HepG2 (cell line): ENCODE measurements at regions not wholly inside any gene's neighbourhood (a gene's known extent, or its start where the extent isn't known, plus 50 kb on each side); places are given as distances from the start of the nearest gene placed in this dataset.

Experiments
- BHLHE40 ChIP-seq: IDR thresholded peaks from 2 replicates; pipeline ENCODE4 v1.6.1; 2011; ENCODE audit warnings: low read length, improper control_type of control experiment
- HNF1A ChIP-seq, 2 experiments: sonication (generic) in 1 of 2; formaldehyde crosslinking in 1 of 2; IDR thresholded peaks; 2 replicates each; pipeline versions ENCODE4 v1.4.0 to v1.6.1; 2016 to 2020; ENCODE audit warnings: borderline replicate concordance in 1 of 2, low read depth in 1 of 2, mild to moderate bottlenecking in 1 of 2, missing genetic modification reagents in 1 of 2
- KLF9 ChIP-seq: IDR thresholded peaks from 2 replicates; pipeline ENCODE4 v1.6.1; 2016; ENCODE audit warnings: low read depth
- NFAT5 ChIP-seq: sonication (generic); formaldehyde crosslinking; IDR thresholded peaks from 2 replicates; pipeline ENCODE4 v1.4.0; 2020; ENCODE audit warnings: missing genetic modification reagents
- PHF8 ChIP-seq: sonication (generic); formaldehyde crosslinking; IDR thresholded peaks from 2 replicates; pipeline ENCODE4 v1.5.0; 2020; ENCODE audit warnings: missing genetic modification reagents
- RARA ChIP-seq: IDR thresholded peaks from 2 replicates; pipeline ENCODE4 v1.6.1; 2016; ENCODE audit warnings: missing genetic modification reagents, missing compliant biosample characterization
- ZNF263 ChIP-seq: sonication (generic); formaldehyde crosslinking; IDR thresholded peaks from 2 replicates; pipeline ENCODE4 v1.4.0; 2020; ENCODE audit warnings: missing genetic modification reagents
- ZNF546 ChIP-seq: sonication (generic); formaldehyde crosslinking; conservative IDR thresholded peaks from 2 replicates; pipeline ENCODE4 v1.8.1; 2023; ENCODE audit warnings: mild to moderate bottlenecking, missing genetic modification reagents
- ZNF549 ChIP-seq: sonication (generic); formaldehyde crosslinking; IDR thresholded peaks from 2 replicates; pipeline ENCODE4 v1.5.0; 2020; ENCODE audit warnings: missing genetic modification reagents
- ZNF691 ChIP-seq: sonication (generic); formaldehyde crosslinking; IDR thresholded peaks from 2 replicates; pipeline ENCODE4 v1.4.0; 2020; ENCODE audit warnings: missing genetic modification reagents, low read depth, mild to moderate bottlenecking, borderline replicate concordance
- ZNF720 ChIP-seq: sonication (generic); formaldehyde crosslinking; IDR thresholded peaks from 2 replicates; pipeline ENCODE4 v1.4.0; 2020; ENCODE audit warnings: missing genetic modification reagents
- ZNF792 ChIP-seq: IDR thresholded peaks from 2 replicates; pipeline ENCODE4 v1.6.1; 2016
- ZSCAN21 ChIP-seq: sonication (generic); formaldehyde crosslinking; IDR thresholded peaks from 2 replicates; pipeline ENCODE4 v1.8.0; 2022; ENCODE audit warnings: mild to moderate bottlenecking, missing genetic modification reagents, moderate library complexity, borderline replicate concordance
- TF ChIP-seq, protein P1 (sequence below): sonication (generic); formaldehyde crosslinking; conservative IDR thresholded peaks from 2 replicates; pipeline ENCODE4 v1.8.1; 2023; ENCODE audit warnings: missing genetic modification reagents
- TF ChIP-seq, protein P2 (sequence below): sonication (generic); formaldehyde crosslinking; IDR thresholded peaks from 2 replicates; pipeline ENCODE4 v1.4.0; 2020; ENCODE audit warnings: missing genetic modification reagents, borderline replicate concordance

GRCh38 chr12:92070864-92071445 lies 74.7 kb downstream of the BTG1 start (continued):
- TF ChIP-seq NFAT5 (CRISPR knock-in tag) (no peak), ZNF691 (CRISPR knock-in tag) (no peak; the same call in 1 of the 2 replicates), ZNF792 (peak; percentile 91), RARA (CRISPR knock-in tag) (peak; percentile 85), ZNF546 (CRISPR knock-in tag) (no peak), ZNF263 (CRISPR knock-in tag) (no peak), ZSCAN21 (CRISPR knock-in tag) (no peak), HNF1A (IDR thresholded peaks at IDR 0.05; ENCODE audit: low read depth) (peak; percentile 87), HNF1A (CRISPR knock-in tag; IDR thresholded peaks at IDR 0.05; ENCODE audit: borderline replicate concordance) (peak; percentile 86), BHLHE40 (no peak), PHF8 (no peak), KLF9 (CRISPR knock-in tag) (peak; percentile 43; the same call in 1 of the 2 replicates), ZNF720 (CRISPR knock-in tag) (no peak), ZNF549 (CRISPR knock-in tag) (no peak)
- TF ChIP-seq, protein P1, sequence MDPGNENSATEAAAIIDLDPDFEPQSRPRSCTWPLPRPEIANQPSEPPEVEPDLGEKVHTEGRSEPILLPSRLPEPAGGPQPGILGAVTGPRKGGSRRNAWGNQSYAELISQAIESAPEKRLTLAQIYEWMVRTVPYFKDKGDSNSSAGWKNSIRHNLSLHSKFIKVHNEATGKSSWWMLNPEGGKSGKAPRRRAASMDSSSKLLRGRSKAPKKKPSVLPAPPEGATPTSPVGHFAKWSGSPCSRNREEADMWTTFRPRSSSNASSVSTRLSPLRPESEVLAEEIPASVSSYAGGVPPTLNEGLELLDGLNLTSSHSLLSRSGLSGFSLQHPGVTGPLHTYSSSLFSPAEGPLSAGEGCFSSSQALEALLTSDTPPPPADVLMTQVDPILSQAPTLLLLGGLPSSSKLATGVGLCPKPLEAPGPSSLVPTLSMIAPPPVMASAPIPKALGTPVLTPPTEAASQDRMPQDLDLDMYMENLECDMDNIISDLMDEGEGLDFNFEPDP (CRISPR knock-in tag), result 0 out of 2 replicates have a peak, but pooled peaks have one; percentile 42
- TF ChIP-seq, protein P2, sequence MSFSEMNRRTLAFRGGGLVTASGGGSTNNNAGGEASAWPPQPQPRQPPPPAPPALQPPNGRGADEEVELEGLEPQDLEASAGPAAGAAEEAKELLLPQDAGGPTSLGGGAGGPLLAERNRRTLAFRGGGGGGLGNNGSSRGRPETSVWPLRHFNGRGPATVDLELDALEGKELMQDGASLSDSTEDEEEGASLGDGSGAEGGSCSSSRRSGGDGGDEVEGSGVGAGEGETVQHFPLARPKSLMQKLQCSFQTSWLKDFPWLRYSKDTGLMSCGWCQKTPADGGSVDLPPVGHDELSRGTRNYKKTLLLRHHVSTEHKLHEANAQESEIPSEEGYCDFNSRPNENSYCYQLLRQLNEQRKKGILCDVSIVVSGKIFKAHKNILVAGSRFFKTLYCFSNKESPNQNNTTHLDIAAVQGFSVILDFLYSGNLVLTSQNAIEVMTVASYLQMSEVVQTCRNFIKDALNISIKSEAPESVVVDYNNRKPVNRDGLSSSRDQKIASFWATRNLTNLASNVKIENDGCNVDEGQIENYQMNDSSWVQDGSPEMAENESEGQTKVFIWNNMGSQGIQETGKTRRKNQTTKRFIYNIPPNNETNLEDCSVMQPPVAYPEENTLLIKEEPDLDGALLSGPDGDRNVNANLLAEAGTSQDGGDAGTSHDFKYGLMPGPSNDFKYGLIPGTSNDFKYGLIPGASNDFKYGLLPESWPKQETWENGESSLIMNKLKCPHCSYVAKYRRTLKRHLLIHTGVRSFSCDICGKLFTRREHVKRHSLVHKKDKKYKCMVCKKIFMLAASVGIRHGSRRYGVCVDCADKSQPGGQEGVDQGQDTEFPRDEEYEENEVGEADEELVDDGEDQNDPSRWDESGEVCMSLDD (CRISPR knock-in tag), result no peak; the same call in 1 of the 2 replicates
